ENCODE measurements at regions not wholly inside any gene's neighbourhood (a gene's known extent, or its start where the extent isn't known, plus 50 kb on each side); places are given as distances from the start of the nearest gene placed in this dataset.

GRCh38 chr3:106032479-106032878 is 163.7 kb upstream of the CBLB start:
- Histone ChIP-seq H3K4me1 (no peaks in the 10 kb centered on the region), H3K9me3 (no peaks in the 10 kb centered on the region), H3K27me3 (no peaks in the 10 kb centered on the region), H3K27ac (no peak overlapping the region), H3K4me3 (no peak overlapping the region), H3K36me3 (no peaks in the 10 kb centered on the region)
- TF ChIP-seq POLR2A (IDR thresholded peaks at IDR 0.05) (no peak), CTCF (IDR thresholded peaks at IDR 0.05) (no peak)
- intact Hi-C loops (cut with DNase I; ENCODE audit: low total_unique reads): no loop called here
- DNase-seq: no peak

- intact Hi-C loops (cut with DNase I; ENCODE audit: low total_unique reads): no loop called here
- H3K4me3 ChIP-seq: no peak overlapping the region
- H3K27ac ChIP-seq: no peak overlapping the region
- no peak for DNase-seq
- H3K27me3 ChIP-seq: no peaks in the 10 kb centered on the region
- H3K9me3 ChIP-seq: no peaks in the 10 kb centered on the region
- TF ChIP-seq POLR2A (IDR thresholded peaks at IDR 0.05) (no peak), CTCF (IDR thresholded peaks at IDR 0.05) (no peak)
- no peaks in the 10 kb centered on the region for H3K4me1 ChIP-seq
- H3K36me3 ChIP-seq: no peaks in the 10 kb centered on the region
Measured at GRCh38 chr3:106033654-106034053, 164.8 kb upstream of the CBLB start.

- Histone ChIP-seq H3K4me3 (no peak overlapping the region), H3K9me3 (peaks cover 0 to under 1% of the 10 kb centered on the region in 2 donors), H3K36me3 (no peaks in the 10 kb centered on the region), H3K27me3 (no peaks in the 10 kb centered on the region), H3K4me1 (no peaks in the 10 kb centered on the region), H3K27ac (no peak overlapping the region)
- intact Hi-C loops (cut with DNase I; ENCODE audit: low total_unique reads): no loop called here
- TF ChIP-seq POLR2A (IDR thresholded peaks at IDR 0.05) (no peak), CTCF (IDR thresholded peaks at IDR 0.05) (no peak)
- no peak for DNase-seq
Measured at GRCh38 chr3:106034313-106034712, 165.5 kb upstream of the CBLB start.

- Histone ChIP-seq H3K36me3 (no peaks in the 10 kb centered on the region), H3K27ac (no peak overlapping the region), H3K27me3 (no peaks in the 10 kb centered on the region), H3K4me3 (no peak overlapping the region), H3K9me3 (peaks cover 0 to 4% of the 10 kb centered on the region in 2 donors), H3K4me1 (no peaks in the 10 kb centered on the region)
- no peak for DNase-seq
- TF ChIP-seq CTCF (IDR thresholded peaks at IDR 0.05): no peak
- intact Hi-C loops (cut with DNase I; ENCODE audit: low total_unique reads): no loop called here
Measured at GRCh38 chr3:106035619-106036018, 166.8 kb upstream of the CBLB start.

GRCh38 chr3:106036696-106037095 is 167.9 kb upstream of the CBLB start:
- Histone ChIP-seq H3K4me3 (no peak overlapping the region), H3K27ac (no peak overlapping the region), H3K4me1 (no peaks in the 10 kb centered on the region), H3K9me3 (peaks cover 0 to 4% of the 10 kb centered on the region in 2 donors), H3K27me3 (no peaks in the 10 kb centered on the region), H3K36me3 (no peaks in the 10 kb centered on the region)
- no peak for DNase-seq
- TF ChIP-seq CTCF (IDR thresholded peaks at IDR 0.05): no peak
- TF ChIP-seq POLR2A (IDR thresholded peaks at IDR 0.05): no peak
- intact Hi-C loops (cut with DNase I; ENCODE audit: low total_unique reads): no loop called here

All from uterus (tissue), 3 donors.